ENCODE measurements at regions not wholly inside any gene's neighbourhood (a gene's known extent, or its start where the extent isn't known, plus 50 kb on each side); places are given as distances from the start of the nearest gene placed in this dataset.

GRCh38 chr15:69530991-69531664 is 78.5 kb downstream of the RPLP1 start:
- DNase-seq = no peak

- DNase-seq = no peak
Observed at GRCh38 chr15:69531665-69532027, 79.0 kb downstream of the RPLP1 start.

DNA sequence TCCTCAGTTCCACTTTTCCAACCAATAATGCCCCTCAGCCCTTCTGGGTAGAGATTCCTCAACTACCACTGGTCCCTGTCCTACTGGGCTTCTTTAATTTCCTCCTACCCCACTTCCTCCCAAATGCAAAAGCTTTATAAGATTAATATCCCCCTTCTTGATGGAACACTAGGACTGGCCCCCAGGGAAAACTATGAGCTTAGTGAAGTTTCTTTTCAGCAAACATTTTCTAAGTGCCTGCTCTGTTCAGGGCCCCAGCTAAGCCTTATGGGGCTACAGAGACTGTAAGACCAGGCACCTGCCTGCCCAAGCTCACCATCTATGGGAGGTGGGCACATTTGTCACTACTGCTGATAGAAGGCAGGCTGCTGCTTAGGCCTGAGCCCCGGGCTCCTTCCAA is 79.4 kb downstream of the RPLP1 start:
- DNase-seq = no peak

DNA sequence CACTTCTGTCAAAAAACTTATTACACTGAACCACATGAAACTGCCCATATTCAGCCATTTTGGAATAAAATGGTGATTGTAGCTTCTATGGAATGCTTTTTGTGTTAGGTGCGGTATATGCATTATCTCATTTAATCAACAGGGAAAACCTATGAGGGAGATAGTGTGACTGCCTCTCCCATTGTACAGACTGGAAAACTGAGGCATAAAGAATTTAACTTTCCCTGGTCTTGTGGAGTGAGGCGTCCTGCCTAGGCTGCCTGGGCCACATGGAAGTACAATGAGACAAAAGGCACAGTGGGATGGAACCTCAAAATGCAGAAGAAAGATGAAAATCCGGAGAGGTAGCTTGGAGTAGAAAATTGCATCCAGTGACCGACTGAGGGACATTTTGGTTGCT is 80.2 kb downstream of the RPLP1 start:
- DNase-seq = no peak

DNA sequence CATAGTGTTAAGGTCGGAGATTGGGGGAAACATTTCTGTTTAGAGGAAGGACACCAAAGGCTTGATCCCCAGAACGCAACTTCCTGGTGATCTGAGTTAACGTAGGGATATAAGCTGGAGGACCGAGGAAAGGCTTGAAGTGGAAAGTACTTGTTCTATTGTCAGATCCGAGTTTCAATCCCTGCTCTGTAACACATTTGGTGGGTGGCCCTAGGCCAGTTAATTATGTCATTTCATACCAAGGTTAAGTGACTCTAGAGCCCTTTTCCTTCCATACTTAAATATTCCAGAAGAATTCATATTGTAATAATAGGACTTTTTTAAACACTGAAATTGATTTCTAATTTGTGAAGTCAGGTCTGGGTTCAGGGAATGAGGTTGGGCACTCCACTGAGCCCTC is 80.9 kb downstream of the RPLP1 start:
- DNase-seq = no peak

GRCh38 chr15:69535101-69535638 is 82.6 kb downstream of the RPLP1 start:
- DNase-seq = no peak

DNA sequence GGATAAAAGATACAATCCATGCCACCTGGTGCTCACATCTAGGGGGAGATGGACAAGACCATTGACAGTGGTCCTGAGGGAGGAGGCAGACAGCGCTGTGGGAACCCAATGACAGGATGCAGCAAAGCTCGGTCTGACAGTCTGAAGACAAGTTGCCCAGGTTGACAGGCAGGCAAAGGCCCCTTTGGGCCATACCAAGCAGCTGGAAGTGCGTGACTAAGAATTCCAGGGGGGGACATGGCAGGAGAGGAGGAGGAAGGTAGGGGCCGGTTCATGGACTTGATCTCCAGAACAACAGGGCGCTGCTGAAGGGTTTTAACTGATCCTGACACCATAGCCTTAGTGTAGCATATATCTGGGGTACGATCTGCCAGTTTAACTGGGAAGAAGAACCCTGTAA is 83.4 kb downstream of the RPLP1 start:
- DNase-seq = no peak

DNA sequence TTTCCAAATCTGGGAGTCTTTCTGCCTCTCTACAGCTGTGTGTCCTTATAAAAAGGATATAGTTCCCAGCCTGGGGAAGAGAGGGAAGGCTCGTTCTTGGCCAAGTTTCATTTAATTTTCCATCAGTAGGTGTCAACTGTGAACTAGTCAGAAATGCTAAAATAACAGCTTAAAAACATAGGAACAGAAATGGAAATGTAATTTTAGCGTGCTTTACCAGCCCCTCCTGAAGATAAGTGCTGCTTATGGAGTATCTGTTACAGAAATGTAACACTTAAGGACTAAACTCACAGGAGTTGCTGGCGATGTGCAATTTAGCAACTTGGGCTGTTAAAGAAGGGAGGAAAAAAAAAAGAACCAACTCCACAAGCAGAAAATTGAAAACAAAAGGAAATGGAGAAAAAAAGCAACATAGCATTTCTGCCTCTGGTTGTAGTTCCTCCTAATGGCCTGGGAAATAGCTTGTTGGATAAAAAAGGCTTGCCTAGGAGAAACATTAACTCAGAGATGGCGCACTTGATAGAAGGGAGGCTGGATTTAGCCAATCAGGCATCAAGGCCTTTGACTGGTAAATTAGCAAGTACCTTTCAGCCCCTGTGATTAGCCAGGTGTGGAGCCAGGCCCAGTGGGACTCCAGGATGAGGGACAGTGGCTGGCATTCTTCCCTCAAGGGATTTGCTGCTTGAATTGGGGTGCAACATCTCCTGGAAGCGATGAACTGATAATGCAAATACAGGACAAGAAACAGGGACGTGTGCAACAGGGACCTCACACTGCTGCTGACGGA is 84.3 kb downstream of the RPLP1 start:
- no peak for DNase-seq

- DNase-seq = no peak
Observed at GRCh38 chr15:69537901-69538300, 85.3 kb downstream of the RPLP1 start.

DNA sequence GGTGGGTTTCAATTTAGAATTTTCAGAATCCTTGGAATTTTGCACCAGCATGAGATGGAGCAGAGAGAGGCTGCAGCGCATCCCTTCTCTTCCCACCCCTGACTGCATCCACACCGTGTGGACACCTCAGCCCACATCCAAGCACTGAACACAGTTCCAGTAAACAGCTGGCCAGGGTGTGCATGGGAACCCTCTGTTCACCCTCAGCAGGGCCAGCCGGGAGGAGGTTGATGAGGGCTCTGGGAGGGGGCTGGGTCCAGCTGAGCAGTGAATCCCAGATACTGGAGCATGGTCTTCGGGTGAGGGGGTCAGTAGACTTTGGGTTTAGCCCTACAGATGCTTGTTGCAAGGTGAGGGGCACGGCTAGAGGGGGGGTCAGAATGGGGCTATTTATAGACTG is 85.8 kb downstream of the RPLP1 start:
- no peak for DNase-seq

- no peak for DNase-seq
Observed at GRCh38 chr15:69539345-69539744, 86.7 kb downstream of the RPLP1 start.

- DNase-seq = no peak
Observed at GRCh38 chr15:69540622-69541021, 88.0 kb downstream of the RPLP1 start.

GRCh38 chr15:69542028-69542427 is 89.4 kb downstream of the RPLP1 start:
- DNase-seq = no peak

DNA sequence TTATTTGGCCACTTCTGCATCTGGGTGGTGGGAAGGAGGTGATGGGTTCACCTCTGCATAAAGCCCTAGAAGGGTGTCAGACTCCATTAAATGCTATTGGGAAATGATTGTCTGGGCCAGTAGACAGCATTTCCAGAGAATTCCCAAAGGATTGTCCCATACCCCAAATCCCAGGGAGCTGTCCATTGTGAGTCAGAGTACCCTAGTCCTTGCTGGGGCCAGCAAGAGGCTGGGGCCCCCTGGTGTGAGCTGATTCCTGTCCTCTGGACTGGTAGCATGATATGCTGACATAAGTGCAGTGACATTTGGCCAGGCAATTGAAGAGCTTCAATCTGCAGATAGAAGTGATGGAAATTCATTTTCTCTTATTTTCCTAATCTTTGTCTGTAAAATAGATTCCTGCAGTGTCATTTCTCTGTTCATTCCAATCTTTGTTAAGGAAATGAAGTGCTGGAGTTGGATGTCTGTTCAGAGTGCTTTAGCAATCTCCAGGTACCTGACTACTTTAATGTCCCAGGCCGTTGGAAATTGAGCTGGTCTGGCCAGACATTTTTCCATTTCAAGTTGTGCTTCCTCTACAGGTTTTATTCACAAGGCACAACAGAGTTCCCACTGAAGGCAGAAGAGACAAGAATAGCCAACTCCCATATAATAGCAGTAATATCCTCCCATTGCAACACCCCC is 91.2 kb downstream of the RPLP1 start:
- DNase-seq = no peak

- no peak for DNase-seq
Observed at GRCh38 chr15:69544365-69545113, 91.9 kb downstream of the RPLP1 start.

DNA sequence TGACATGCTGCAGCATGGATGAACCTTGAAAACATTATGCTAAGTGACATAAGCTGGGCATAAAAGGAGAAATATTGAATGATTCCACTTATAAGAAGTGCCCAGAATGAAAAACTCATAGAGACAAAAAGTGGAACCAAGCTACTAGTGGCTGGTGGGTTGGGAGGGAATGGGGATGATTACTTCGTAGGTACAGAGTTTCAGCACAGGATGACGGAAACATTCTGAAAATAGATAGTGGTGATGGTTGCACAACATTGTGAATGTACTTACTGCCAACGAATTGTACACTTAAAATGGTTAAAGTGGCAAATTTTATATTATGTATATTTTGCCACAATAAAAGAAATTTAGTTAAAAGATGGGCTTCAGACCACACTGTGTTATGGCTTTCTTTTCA is 93.6 kb downstream of the RPLP1 start:
- no peak for DNase-seq

DNA sequence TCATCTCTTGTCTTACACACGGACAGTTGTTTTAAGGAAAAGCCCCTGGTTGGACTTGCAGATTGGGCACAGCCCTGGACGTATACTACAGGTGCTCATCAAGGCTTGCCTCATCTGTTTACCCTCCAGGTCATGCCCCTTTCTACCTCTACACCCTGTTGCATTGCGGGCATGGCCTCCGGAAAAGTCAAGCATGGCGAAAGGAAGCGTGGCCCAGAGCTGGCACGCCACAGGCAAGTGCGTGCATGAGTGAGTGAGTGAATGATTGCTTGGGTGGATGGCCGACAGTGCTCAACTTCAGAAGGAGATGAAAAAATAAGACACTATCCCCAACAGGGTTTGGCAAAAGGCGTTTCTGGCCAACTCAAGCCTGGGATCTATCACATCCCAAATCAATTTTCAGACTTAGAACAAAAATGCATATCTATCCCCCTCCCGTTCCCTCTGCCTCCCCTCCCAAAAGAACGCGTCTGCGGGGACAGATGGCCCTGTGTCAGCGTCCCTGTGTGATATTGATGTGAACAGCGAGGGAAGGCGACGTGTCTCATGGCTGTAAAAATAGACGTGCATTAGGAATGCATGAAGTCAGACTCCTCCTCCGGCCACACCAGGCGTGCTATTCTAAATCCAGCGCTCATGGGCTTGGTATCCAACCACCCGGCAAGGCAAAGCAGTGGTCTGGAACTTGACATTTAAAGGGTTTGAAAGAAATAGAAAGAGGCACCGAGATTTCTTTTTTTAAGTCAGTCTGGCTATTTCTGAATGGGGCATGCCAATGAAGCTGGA is 96.0 kb downstream of the RPLP1 start:
- DNase-seq = no peak

GRCh38 chr15:69551391-69552056 is 98.9 kb downstream of the RPLP1 start:
- DNase-seq = no peak

- DNase-seq = no peak
Observed at GRCh38 chr15:69552057-69552815, 99.6 kb downstream of the RPLP1 start.

- DNase-seq = no peak
Observed at GRCh38 chr15:69553686-69554085, 101.1 kb downstream of the RPLP1 start.
